Lower lobe of right lung (tissue), 2 donors: ENCODE measurements at regions not wholly inside any gene's neighbourhood (a gene's known extent, or its start where the extent isn't known, plus 50 kb on each side); places are given as distances from the start of the nearest gene placed in this dataset.
"Not testable (repeated sequence)": the region's sequence is repeated elsewhere in the genome, so short reads cannot be mapped to it uniquely, and the experiment has no call there.

Experiments
- ATAC-seq, 2 donors: fragments of 200-7000 bp; cut with Tn5 transposase; one replicate each; pipeline ENCODE4 v1.9.1; 2020 to 2022; ENCODE audit warnings: mild to moderate bottlenecking in 2 of 2, moderate library complexity in 2 of 2
- DNase-seq: peaks from one replicate; pipeline ENCODE4 v3.0.0-alpha.2; 2020
- H3K27ac ChIP-seq: fragments of 200-600 bp; one replicate; pipeline ENCODE4 v1.8.0; 2022
- H3K27me3 ChIP-seq: fragments of 200-600 bp; one replicate; pipeline ENCODE4 v1.8.0; 2022; ENCODE audit warnings: low read depth
- H3K36me3 ChIP-seq: fragments of 200-600 bp; one replicate; pipeline ENCODE4 v1.8.0; 2022; ENCODE audit warnings: mild to moderate bottlenecking
- H3K4me1 ChIP-seq: fragments of 200-600 bp; one replicate; pipeline ENCODE4 v1.8.0; 2022
- H3K4me3 ChIP-seq: fragments of 200-600 bp; one replicate; pipeline ENCODE4 v1.8.0; 2022; ENCODE audit warnings: mild to moderate bottlenecking
- H3K9me3 ChIP-seq: fragments of 200-600 bp; one replicate; pipeline ENCODE4 v1.8.0; 2022
- intact Hi-C: fragments of 100-400 bp; cut with DNase I; formaldehyde crosslinking; loops from one replicate; pipeline ENCODE4 v1.11.0; 2022
- TF ChIP-seq, protein P1 (sequence below): fragments of 200-600 bp; IDR thresholded peaks from one replicate; pipeline ENCODE4 v1.8.0; 2022; ENCODE audit warnings: antibody characterized with exemption, mild to moderate bottlenecking
- donor health status: DM: no; HTN: yes; CAD: no; lungs with severe emphysema.

- Histone ChIP-seq H3K36me3 (no peaks in the 10 kb centered on the region), H3K4me3 (no peak overlapping the region), H3K9me3 (no peaks in the 10 kb centered on the region), H3K4me1 (no peaks in the 10 kb centered on the region), H3K27ac (no peak overlapping the region), H3K27me3 (no peaks in the 10 kb centered on the region)
- DNase-seq (no peak), ATAC-seq (no peak)
- TF ChIP-seq, protein P1, sequence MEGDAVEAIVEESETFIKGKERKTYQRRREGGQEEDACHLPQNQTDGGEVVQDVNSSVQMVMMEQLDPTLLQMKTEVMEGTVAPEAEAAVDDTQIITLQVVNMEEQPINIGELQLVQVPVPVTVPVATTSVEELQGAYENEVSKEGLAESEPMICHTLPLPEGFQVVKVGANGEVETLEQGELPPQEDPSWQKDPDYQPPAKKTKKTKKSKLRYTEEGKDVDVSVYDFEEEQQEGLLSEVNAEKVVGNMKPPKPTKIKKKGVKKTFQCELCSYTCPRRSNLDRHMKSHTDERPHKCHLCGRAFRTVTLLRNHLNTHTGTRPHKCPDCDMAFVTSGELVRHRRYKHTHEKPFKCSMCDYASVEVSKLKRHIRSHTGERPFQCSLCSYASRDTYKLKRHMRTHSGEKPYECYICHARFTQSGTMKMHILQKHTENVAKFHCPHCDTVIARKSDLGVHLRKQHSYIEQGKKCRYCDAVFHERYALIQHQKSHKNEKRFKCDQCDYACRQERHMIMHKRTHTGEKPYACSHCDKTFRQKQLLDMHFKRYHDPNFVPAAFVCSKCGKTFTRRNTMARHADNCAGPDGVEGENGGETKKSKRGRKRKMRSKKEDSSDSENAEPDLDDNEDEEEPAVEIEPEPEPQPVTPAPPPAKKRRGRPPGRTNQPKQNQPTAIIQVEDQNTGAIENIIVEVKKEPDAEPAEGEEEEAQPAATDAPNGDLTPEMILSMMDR = no peak
- intact Hi-C loops = no loop called here
Measured at GRCh38 chr4:34486461-34487363, 1757.6 kb downstream of the ARAP2 start.

DNA sequence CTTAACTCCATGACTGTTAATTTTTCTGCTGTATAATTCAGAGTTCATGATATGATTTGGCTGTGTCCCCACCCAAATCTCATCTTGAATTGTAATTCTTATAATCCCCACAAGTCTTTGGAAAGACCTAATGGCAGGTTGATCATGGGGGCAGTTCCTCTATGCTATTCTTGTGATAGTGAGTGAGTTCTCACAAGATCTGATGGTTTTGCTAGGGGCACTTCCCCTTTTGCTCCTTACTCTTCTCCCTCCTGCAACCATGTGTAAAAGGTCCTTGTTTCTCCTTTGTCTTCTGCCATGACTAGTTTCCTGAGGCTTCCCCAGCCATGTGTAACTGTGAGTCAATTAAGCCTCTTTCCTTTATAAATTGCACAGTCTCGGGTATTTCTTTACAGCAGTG is 1751.9 kb downstream of the ARAP2 start:
- H3K9me3 ChIP-seq = no peaks in the 10 kb centered on the region
- no peaks in the 10 kb centered on the region for H3K36me3 ChIP-seq
- no peaks in the 10 kb centered on the region for H3K4me1 ChIP-seq
- no peak for DNase-seq
- TF ChIP-seq, protein P1 = no peak
- H3K4me3 ChIP-seq = no peak overlapping the region
- H3K27me3 ChIP-seq = no peaks in the 10 kb centered on the region
- intact Hi-C loops = no loop called here
- H3K27ac ChIP-seq = no peak overlapping the region
- ATAC-seq = no peak

DNA sequence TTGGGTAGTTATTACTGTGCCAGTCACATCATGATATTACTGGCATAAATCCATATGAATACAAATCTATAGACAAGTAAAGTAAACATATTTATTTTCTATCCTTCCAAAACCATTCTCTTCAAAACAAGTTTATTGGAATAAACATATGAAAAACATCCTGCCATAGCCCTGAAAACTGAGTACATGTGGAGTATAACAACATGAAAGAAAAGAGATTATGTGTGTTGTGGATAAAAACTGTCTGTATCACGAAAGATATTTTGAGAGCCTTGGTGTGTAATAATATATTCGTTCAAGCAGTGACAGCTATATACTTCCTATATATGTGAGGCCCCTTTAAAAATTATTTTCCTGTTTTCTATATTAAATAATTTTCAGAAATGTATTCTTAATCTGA is 1742.2 kb downstream of the ARAP2 start:
- TF ChIP-seq, protein P1 = no peak
- intact Hi-C loops = no loop called here
- ATAC-seq = no peak

GRCh38 chr4:34504731-34505130 is 1739.6 kb downstream of the ARAP2 start:
- H3K4me3 ChIP-seq, H3K4me1 ChIP-seq, H3K27me3 ChIP-seq, H3K36me3 ChIP-seq, H3K27ac ChIP-seq, ATAC-seq, H3K9me3 ChIP-seq, intact Hi-C loops, DNase-seq: not testable (repeated sequence)

More for the DNA sequence above, 1742.2 kb downstream of the ARAP2 start:
- no peak for DNase-seq
- no peak overlapping the region for H3K4me3 ChIP-seq
- H3K27ac ChIP-seq = no peak overlapping the region
- H3K36me3 ChIP-seq = no peaks in the 10 kb centered on the region
- H3K4me1 ChIP-seq = no peaks in the 10 kb centered on the region
- no peaks in the 10 kb centered on the region for H3K27me3 ChIP-seq
- no peaks in the 10 kb centered on the region for H3K9me3 ChIP-seq

GRCh38 chr4:34506511-34507092 is 1737.7 kb downstream of the ARAP2 start:
- ATAC-seq, H3K9me3 ChIP-seq, H3K27me3 ChIP-seq, H3K27ac ChIP-seq, intact Hi-C loops, H3K4me3 ChIP-seq, H3K4me1 ChIP-seq, H3K36me3 ChIP-seq, DNase-seq: not testable (repeated sequence)

- H3K4me1 ChIP-seq = no peaks in the 10 kb centered on the region
- intact Hi-C loops = no loop called here
- ATAC-seq (no peak), DNase-seq (no peak)
- H3K4me3 ChIP-seq = no peak overlapping the region
- H3K36me3 ChIP-seq = no peaks in the 10 kb centered on the region
- TF ChIP-seq, protein P1 = no peak
- no peak overlapping the region for H3K27ac ChIP-seq
- no peaks in the 10 kb centered on the region for H3K27me3 ChIP-seq
- no peaks in the 10 kb centered on the region for H3K9me3 ChIP-seq
Measured at GRCh38 chr4:34512616-34513015, 1731.7 kb downstream of the ARAP2 start.
